Left ventricle myocardium superior (tissue), 1 donor: ENCODE measurements at regions not wholly inside any gene's neighbourhood (a gene's known extent, or its start where the extent isn't known, plus 50 kb on each side); places are given as distances from the start of the nearest gene placed in this dataset.

ENCODE experiments used
- ATAC-seq: fragments of 200-7000 bp; cut with Tn5 transposase; one replicate; pipeline ENCODE4 v1.9.1; 2020; ENCODE audit warnings: mild to moderate bottlenecking, moderate library complexity
- DNase-seq: peaks from one replicate; pipeline ENCODE4 v3.0.0-alpha.2; 2020
- intact Hi-C: fragments of 100-400 bp; cut with micrococcal nuclease; formaldehyde crosslinking; loops from one replicate; pipeline ENCODE4 v1.11.0; 2022
- donor health status: DM: no; HTN: yes; CAD: no; lungs with severe emphysema.

- DNase-seq (no peak), ATAC-seq (no peak)
- intact Hi-C loops: no loop called here
Observed at GRCh38 chr3:80233576-80233975, 465.8 kb upstream of the ROBO1 start.

GRCh38 chr3:80232760-80233159 is 465.0 kb upstream of the ROBO1 start:
- ATAC-seq (no peak), DNase-seq (no peak)
- intact Hi-C loops: no loop called here

GRCh38 chr3:80230962-80231361 is 463.2 kb upstream of the ROBO1 start:
- ATAC-seq (no peak), DNase-seq (no peak)
- intact Hi-C loops: no loop called here

- ATAC-seq: no peak
Observed at GRCh38 chr3:80227216-80227615, 459.4 kb upstream of the ROBO1 start.

GRCh38 chr3:80215191-80215590 is 447.4 kb upstream of the ROBO1 start:
- ATAC-seq (no peak), DNase-seq (no peak)
- intact Hi-C loops: no loop called here

More at GRCh38 chr3:80227216-80227615, 459.4 kb upstream of the ROBO1 start:
- intact Hi-C loops: no loop called here
- no peak for DNase-seq

GRCh38 chr3:80213086-80213485 is 445.3 kb upstream of the ROBO1 start:
- intact Hi-C loops: no loop called here
- no peak for DNase-seq
- no peak for ATAC-seq

GRCh38 chr3:80192936-80193335 is 425.1 kb upstream of the ROBO1 start:
- intact Hi-C loops: no loop called here
- ATAC-seq (no peak), DNase-seq (no peak)

GRCh38 chr3:80190051-80190450 is 422.3 kb upstream of the ROBO1 start:
- intact Hi-C loops: no loop called here
- DNase-seq (no peak), ATAC-seq (no peak)

- ATAC-seq (no peak), DNase-seq (no peak)
- intact Hi-C loops: no loop called here
Observed at GRCh38 chr3:80187981-80188380, 420.2 kb upstream of the ROBO1 start.

- DNase-seq: no peak
- intact Hi-C loops: no loop called here
- no peak for ATAC-seq
Observed at GRCh38 chr3:80159990-80160506, 392.2 kb upstream of the ROBO1 start.

- intact Hi-C loops: no loop called here
- no peak for DNase-seq
- no peak for ATAC-seq
Observed at GRCh38 chr3:80158332-80158731, 390.5 kb upstream of the ROBO1 start.

GRCh38 chr3:80157546-80157945 is 389.7 kb upstream of the ROBO1 start:
- intact Hi-C loops: no loop called here
- DNase-seq (no peak), ATAC-seq (no peak)

- DNase-seq (no peak), ATAC-seq (no peak)
- intact Hi-C loops: no loop called here
Observed at GRCh38 chr3:80152692-80153091, 384.9 kb upstream of the ROBO1 start.

GRCh38 chr3:80142714-80143113 is 374.9 kb upstream of the ROBO1 start:
- no peak for DNase-seq
- no peak for ATAC-seq
- intact Hi-C loops: no loop called here

GRCh38 chr3:80141557-80141956 is 373.8 kb upstream of the ROBO1 start:
- intact Hi-C loops: no loop called here

GRCh38 chr3:80116281-80116680 is 348.5 kb upstream of the ROBO1 start:
- DNase-seq (no peak), ATAC-seq (no peak)
- intact Hi-C loops: no loop called here

More at GRCh38 chr3:80141557-80141956, 373.8 kb upstream of the ROBO1 start:
- no peak for DNase-seq
- ATAC-seq: no peak

- no peak for ATAC-seq
- no peak for DNase-seq
- intact Hi-C loops: no loop called here
Observed at GRCh38 chr3:80114694-80115093, 346.9 kb upstream of the ROBO1 start.

GRCh38 chr3:80113331-80113730 is 345.5 kb upstream of the ROBO1 start:
- ATAC-seq (no peak), DNase-seq (no peak)
- intact Hi-C loops: no loop called here

- ATAC-seq (no peak), DNase-seq (no peak)
- intact Hi-C loops: no loop called here
Observed at GRCh38 chr3:80099559-80100066, 331.8 kb upstream of the ROBO1 start.

GRCh38 chr3:80097674-80098073 is 329.9 kb upstream of the ROBO1 start:
- ATAC-seq (no peak), DNase-seq (no peak)
- intact Hi-C loops: no loop called here

- ATAC-seq (no peak), DNase-seq (no peak)
- intact Hi-C loops: no loop called here
Observed at GRCh38 chr3:80096909-80097308, 329.1 kb upstream of the ROBO1 start.

GRCh38 chr3:80094589-80094988 is 326.8 kb upstream of the ROBO1 start:
- intact Hi-C loops: no loop called here
- DNase-seq (no peak), ATAC-seq (no peak)
